ENCODE measurements at regions not wholly inside any gene's neighbourhood (a gene's known extent, or its start where the extent isn't known, plus 50 kb on each side); places are given as distances from the start of the nearest gene placed in this dataset.

GRCh38 chr6:81655696-81656095 is 96.8 kb downstream of the TENT5A start:
- no peak for DNase-seq (ENCODE audit: low spot score)
- no peaks in the 10 kb centered on the region for H3K27me3 ChIP-seq (ENCODE audit: control insufficient read depth in 4 of 4, insufficient read depth in 4 of 4, low read length in 3 of 4)
- H3K36me3 ChIP-seq (ENCODE audit: control insufficient read depth in 4 of 4, insufficient read depth in 3 of 4, low read depth in 1 of 4, low read length in 3 of 4), result no peaks in the 10 kb centered on the region
- no peak overlapping the region for H3K4me3 ChIP-seq (ENCODE audit: low read depth in 1 of 3, low read length in 3 of 3)
- no peak overlapping the region for H3K27ac ChIP-seq (ENCODE audit: low read depth in 1 of 2, low read length in 2 of 2)
- H3K9me3 ChIP-seq (ENCODE audit: control insufficient read depth in 4 of 4, low read length in 3 of 4), result no peaks in the 10 kb centered on the region
- 94% methylated on average over 2 of the region's 2 CpGs for WGBS
- TF ChIP-seq TAF1 (conservative IDR thresholded peaks at IDR 0.05), result no peak
- TF ChIP-seq FOXA2 (IDR thresholded peaks at IDR 0.05), result no peak
- no peak for TF ChIP-seq NR2F2 (IDR thresholded peaks at IDR 0.05)
- TF ChIP-seq YY1 (IDR thresholded peaks at IDR 0.05), result no peak
- TF ChIP-seq HNF4G (IDR thresholded peaks at IDR 0.05), result no peak
- TF ChIP-seq, protein P1, sequence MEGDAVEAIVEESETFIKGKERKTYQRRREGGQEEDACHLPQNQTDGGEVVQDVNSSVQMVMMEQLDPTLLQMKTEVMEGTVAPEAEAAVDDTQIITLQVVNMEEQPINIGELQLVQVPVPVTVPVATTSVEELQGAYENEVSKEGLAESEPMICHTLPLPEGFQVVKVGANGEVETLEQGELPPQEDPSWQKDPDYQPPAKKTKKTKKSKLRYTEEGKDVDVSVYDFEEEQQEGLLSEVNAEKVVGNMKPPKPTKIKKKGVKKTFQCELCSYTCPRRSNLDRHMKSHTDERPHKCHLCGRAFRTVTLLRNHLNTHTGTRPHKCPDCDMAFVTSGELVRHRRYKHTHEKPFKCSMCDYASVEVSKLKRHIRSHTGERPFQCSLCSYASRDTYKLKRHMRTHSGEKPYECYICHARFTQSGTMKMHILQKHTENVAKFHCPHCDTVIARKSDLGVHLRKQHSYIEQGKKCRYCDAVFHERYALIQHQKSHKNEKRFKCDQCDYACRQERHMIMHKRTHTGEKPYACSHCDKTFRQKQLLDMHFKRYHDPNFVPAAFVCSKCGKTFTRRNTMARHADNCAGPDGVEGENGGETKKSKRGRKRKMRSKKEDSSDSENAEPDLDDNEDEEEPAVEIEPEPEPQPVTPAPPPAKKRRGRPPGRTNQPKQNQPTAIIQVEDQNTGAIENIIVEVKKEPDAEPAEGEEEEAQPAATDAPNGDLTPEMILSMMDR (IDR thresholded peaks at IDR 0.05; ENCODE audit: low read depth, low read length, missing input control), result no peak
- no peak for TF ChIP-seq FOXA1 (IDR thresholded peaks at IDR 0.05)
- no peak for TF ChIP-seq HNF4A (conservative IDR thresholded peaks at IDR 0.05)
- TF ChIP-seq RAD21 (IDR thresholded peaks at IDR 0.05), result no peak
- TF ChIP-seq RXRA (IDR thresholded peaks at IDR 0.05), result no peak
- no peak for TF ChIP-seq SP1 (IDR thresholded peaks at IDR 0.05)
- TF ChIP-seq, protein P2, sequence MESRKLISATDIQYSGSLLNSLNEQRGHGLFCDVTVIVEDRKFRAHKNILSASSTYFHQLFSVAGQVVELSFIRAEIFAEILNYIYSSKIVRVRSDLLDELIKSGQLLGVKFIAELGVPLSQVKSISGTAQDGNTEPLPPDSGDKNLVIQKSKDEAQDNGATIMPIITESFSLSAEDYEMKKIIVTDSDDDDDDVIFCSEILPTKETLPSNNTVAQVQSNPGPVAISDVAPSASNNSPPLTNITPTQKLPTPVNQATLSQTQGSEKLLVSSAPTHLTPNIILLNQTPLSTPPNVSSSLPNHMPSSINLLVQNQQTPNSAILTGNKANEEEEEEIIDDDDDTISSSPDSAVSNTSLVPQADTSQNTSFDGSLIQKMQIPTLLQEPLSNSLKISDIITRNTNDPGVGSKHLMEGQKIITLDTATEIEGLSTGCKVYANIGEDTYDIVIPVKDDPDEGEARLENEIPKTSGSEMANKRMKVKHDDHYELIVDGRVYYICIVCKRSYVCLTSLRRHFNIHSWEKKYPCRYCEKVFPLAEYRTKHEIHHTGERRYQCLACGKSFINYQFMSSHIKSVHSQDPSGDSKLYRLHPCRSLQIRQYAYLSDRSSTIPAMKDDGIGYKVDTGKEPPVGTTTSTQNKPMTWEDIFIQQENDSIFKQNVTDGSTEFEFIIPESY (IDR thresholded peaks at IDR 0.05), result no peak
- TF ChIP-seq, protein P3, sequence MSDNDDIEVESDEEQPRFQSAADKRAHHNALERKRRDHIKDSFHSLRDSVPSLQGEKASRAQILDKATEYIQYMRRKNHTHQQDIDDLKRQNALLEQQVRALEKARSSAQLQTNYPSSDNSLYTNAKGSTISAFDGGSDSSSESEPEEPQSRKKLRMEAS (IDR thresholded peaks at IDR 0.05), result no peak
- TF ChIP-seq ATF3 (IDR thresholded peaks at IDR 0.05), result no peak
- no peak for TF ChIP-seq EGR1 (IDR thresholded peaks at IDR 0.05; ENCODE audit: low read depth in 2 of 2)
- no peak for TF ChIP-seq GABPA (IDR thresholded peaks at IDR 0.05 in 1 of 2, conservative IDR thresholded peaks at IDR 0.05 in 1 of 2)
- no peak for TF ChIP-seq JUND (IDR thresholded peaks at IDR 0.05)
- TF ChIP-seq, protein P4, sequence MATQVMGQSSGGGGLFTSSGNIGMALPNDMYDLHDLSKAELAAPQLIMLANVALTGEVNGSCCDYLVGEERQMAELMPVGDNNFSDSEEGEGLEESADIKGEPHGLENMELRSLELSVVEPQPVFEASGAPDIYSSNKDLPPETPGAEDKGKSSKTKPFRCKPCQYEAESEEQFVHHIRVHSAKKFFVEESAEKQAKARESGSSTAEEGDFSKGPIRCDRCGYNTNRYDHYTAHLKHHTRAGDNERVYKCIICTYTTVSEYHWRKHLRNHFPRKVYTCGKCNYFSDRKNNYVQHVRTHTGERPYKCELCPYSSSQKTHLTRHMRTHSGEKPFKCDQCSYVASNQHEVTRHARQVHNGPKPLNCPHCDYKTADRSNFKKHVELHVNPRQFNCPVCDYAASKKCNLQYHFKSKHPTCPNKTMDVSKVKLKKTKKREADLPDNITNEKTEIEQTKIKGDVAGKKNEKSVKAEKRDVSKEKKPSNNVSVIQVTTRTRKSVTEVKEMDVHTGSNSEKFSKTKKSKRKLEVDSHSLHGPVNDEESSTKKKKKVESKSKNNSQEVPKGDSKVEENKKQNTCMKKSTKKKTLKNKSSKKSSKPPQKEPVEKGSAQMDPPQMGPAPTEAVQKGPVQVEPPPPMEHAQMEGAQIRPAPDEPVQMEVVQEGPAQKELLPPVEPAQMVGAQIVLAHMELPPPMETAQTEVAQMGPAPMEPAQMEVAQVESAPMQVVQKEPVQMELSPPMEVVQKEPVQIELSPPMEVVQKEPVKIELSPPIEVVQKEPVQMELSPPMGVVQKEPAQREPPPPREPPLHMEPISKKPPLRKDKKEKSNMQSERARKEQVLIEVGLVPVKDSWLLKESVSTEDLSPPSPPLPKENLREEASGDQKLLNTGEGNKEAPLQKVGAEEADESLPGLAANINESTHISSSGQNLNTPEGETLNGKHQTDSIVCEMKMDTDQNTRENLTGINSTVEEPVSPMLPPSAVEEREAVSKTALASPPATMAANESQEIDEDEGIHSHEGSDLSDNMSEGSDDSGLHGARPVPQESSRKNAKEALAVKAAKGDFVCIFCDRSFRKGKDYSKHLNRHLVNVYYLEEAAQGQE (IDR thresholded peaks at IDR 0.05), result no peak
- no peaks in the 10 kb centered on the region for H3K4me1 ChIP-seq (ENCODE audit: control insufficient read depth in 4 of 4, insufficient read depth in 4 of 4, low read length in 3 of 4)
- H3K9ac ChIP-seq (ENCODE audit: low read depth in 1 of 2, low read length in 2 of 2), result no peak overlapping the region
